Chondrocyte (in vitro differentiated cells): ENCODE measurements at regions not wholly inside any gene's neighbourhood (a gene's known extent, or its start where the extent isn't known, plus 50 kb on each side); places are given as distances from the start of the nearest gene placed in this dataset.

Experiments used
- DNase-seq: peaks from one replicate; pipeline ENCODE4 v3.0.0; 2021; ENCODE audit warnings: mixed read lengths, low spot score
- H3K27ac Mint-ChIP-seq: one replicate; pipeline ENCODE4 v1.8.0; 2021; ENCODE audit warnings: mild to moderate bottlenecking, moderate library complexity, mixed read lengths; ENCODE audit not compliant: unreplicated experiment
- H3K27me3 Mint-ChIP-seq: 2 replicates; pipeline ENCODE4 v1.8.0; 2021; ENCODE audit warnings: low read depth, mixed read lengths
- H3K36me3 Mint-ChIP-seq: 2 replicates; pipeline ENCODE4 v1.8.0; 2021; ENCODE audit warnings: low read depth, mixed read lengths
- H3K4me1 Mint-ChIP-seq: 2 replicates; pipeline ENCODE4 v1.8.0; 2021; ENCODE audit warnings: low read depth, mild to moderate bottlenecking, mixed read lengths
- H3K4me3 Mint-ChIP-seq: one replicate; pipeline ENCODE4 v1.8.0; 2021; ENCODE audit warnings: mild to moderate bottlenecking, moderate library complexity, mixed read lengths; ENCODE audit not compliant: unreplicated experiment
- H3K9me3 Mint-ChIP-seq: 2 replicates; pipeline ENCODE4 v1.8.0; 2021; ENCODE audit warnings: low read depth, mixed read lengths
- CTCF ChIP-seq: fragments of 200-600 bp; sonication (generic); IDR thresholded peaks from 2 replicates; pipeline ENCODE4 v1.5.0; 2021; ENCODE audit warnings: antibody characterized with exemption, mild to moderate bottlenecking, moderate library complexity

GRCh38 chr17:33385713-33386112, 92.6 kb upstream of the ASIC2 start:
- peaks cover 1% of the 10 kb centered on the region for H3K27me3 Mint-ChIP-seq
- H3K27ac Mint-ChIP-seq: no peak overlapping the region
- H3K9me3 Mint-ChIP-seq: no peaks in the 10 kb centered on the region
- DNase-seq: no peak
- no peak for TF ChIP-seq CTCF
- H3K4me3 Mint-ChIP-seq: no peak overlapping the region
- H3K36me3 Mint-ChIP-seq: no peaks in the 10 kb centered on the region
- no peaks in the 10 kb centered on the region for H3K4me1 Mint-ChIP-seq

DNA sequence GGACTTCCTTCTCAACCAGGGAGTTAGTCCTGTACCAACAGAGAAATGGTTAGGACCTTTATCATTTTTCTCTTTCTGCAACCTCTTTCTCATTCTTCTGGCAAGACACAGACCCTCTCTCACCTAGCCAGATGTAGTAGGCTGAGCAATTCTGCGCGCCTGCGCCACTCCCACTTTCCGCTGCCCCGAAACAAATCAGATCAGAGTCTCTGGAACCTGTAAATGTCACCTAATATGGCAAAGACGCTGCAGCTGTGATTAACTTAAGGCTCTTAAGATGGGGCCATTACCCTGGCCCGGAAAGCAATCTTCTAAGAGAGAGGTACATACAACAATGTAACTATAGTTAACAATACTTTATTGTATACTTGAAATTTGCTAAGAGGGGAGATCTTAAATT, 94.3 kb upstream of the ASIC2 start:
- Mint-ChIP-seq H3K4me3 (no peak overlapping the region), H3K4me1 (no peaks in the 10 kb centered on the region), H3K36me3 (no peaks in the 10 kb centered on the region), H3K27ac (no peak overlapping the region), H3K9me3 (peaks cover 5% of the 10 kb centered on the region), H3K27me3 (peaks cover 1% of the 10 kb centered on the region)
- TF ChIP-seq CTCF: no peak
- no peak for DNase-seq

DNA sequence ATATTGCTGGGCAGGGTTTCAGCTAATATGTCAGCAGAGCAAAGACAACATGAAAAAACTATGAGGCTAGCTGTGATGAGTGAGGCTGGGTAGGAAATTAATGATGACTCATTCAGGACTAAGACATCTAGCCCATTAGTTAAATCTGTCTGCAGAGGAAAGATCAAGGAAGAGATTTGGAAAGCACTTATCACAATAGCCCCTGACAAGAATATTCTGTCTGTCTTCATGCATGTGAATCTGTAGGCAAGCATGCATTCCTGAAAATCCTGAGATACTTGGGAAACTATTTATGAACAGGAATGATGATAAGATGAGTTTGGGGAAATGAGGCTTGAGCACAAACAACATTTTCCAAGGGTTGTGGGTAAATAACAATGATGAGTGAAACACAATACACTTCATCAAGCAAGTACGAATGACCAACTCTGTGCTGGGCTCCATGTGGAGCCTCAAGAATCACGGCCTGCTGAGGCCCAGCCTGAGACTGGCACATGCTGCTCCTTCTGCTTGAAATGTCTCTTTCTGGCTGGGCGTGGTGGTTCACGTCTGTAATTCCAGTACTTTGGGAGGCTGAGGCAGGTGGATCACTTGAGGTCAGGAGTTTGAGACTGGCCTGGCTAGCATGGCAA, 96.5 kb upstream of the ASIC2 start:
- H3K9me3 Mint-ChIP-seq: peaks cover 8% of the 10 kb centered on the region
- peaks cover 1% of the 10 kb centered on the region for H3K27me3 Mint-ChIP-seq
- no peak for DNase-seq
- H3K36me3 Mint-ChIP-seq: no peaks in the 10 kb centered on the region
- H3K4me1 Mint-ChIP-seq: no peaks in the 10 kb centered on the region
- no peak overlapping the region for H3K4me3 Mint-ChIP-seq
- no peak for TF ChIP-seq CTCF
- no peak overlapping the region for H3K27ac Mint-ChIP-seq

- TF ChIP-seq CTCF: no peak
- no peak overlapping the region for H3K27ac Mint-ChIP-seq
- no peak for DNase-seq
- H3K27me3 Mint-ChIP-seq: no peaks in the 10 kb centered on the region
- no peaks in the 10 kb centered on the region for H3K36me3 Mint-ChIP-seq
- peaks cover 8% of the 10 kb centered on the region for H3K9me3 Mint-ChIP-seq
- H3K4me1 Mint-ChIP-seq: no peaks in the 10 kb centered on the region
- H3K4me3 Mint-ChIP-seq: no peak overlapping the region
Measured at GRCh38 chr17:33390479-33391176, 97.5 kb upstream of the ASIC2 start.

- Mint-ChIP-seq H3K4me1 (no peaks in the 10 kb centered on the region), H3K36me3 (no peaks in the 10 kb centered on the region), H3K4me3 (no peak overlapping the region), H3K27me3 (no peaks in the 10 kb centered on the region), H3K9me3 (peaks cover 18% of the 10 kb centered on the region), H3K27ac (no peak overlapping the region)
- TF ChIP-seq CTCF: no peak
- DNase-seq: no peak
Measured at GRCh38 chr17:33396818-33397217, 103.7 kb upstream of the ASIC2 start.
